ENCODE measurements at regions not wholly inside any gene's neighbourhood (a gene's known extent, or its start where the extent isn't known, plus 50 kb on each side); places are given as distances from the start of the nearest gene placed in this dataset.
"Not testable (repeated sequence)": the region's sequence is repeated elsewhere in the genome, so short reads cannot be mapped to it uniquely, and the experiment has no call there.

DNA sequence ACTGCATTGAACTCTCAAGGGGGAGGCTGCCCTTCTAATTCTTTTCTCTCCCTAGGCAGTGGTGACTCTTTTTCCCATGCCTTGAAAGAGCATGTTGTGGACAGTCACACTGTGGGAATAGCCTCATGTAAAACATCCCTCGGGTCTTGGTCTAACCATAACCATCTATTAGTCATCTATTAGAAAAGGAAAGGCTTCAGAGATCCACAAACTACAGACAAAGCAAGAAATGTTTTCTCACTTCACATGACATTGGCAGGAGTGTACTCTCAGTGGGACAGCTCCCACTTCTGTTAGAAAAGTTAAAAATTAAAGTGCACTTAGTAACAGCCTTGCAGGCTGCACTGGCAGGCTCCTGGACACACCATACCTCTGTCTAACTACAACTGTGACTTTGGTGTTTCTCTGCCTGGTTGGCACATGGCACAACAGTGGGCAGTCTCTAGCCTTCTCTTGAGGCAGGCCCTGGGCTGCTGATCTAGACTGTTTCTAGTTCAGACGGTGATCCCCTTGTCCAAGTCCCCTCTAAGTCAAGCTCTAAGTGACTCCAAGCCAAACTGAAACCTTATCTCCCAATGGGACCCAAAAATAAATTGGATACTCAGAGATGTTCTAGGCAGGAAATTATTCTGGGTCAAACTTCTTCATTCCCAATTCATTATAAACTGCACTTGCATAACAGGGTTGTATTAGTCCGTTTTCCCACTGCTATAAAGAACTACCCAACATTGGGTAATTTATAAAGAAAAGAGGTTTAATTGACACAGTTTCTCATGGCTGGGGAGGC lies 57.9 kb upstream of the ITGB1 start:
- DNase-seq = no peak
- no peak overlapping the region for H3K27ac Mint-ChIP-seq
- H3K9me3 Mint-ChIP-seq = no peaks in the 10 kb centered on the region
- H3K36me3 Mint-ChIP-seq = no peaks in the 10 kb centered on the region
- no peak overlapping the region for H3K4me3 Mint-ChIP-seq
- H3K27me3 Mint-ChIP-seq (ENCODE audit: low read depth in 3 of 3) = peaks cover 0 to 2% (median 0%) of the 10 kb centered on the region in 3 donors
- H3K4me1 Mint-ChIP-seq = peaks cover 9 to 21% of the 10 kb centered on the region in 2 donors

DNA sequence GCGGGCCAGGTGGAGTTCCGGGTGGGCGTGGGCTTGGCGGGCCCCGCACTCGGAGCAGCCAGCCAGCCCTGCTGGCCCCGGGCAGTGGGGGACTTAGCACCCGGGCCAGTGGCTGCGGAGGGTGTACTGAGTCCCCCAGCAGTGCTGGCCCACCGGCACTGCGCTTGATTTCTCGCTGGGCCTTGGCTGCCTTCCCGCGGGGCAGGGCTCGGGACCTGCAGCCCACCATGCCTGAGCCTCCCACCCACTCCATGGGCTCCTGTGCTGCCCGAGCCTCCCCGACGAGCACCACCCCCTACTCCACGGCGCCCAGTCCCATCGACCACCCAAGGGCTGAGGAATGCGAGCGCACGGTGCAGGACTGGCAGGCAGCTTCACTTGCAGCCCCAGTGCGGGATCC lies 55.3 kb upstream of the ITGB1 start:
- not testable (repeated sequence) for H3K27ac Mint-ChIP-seq; H3K27me3 Mint-ChIP-seq (ENCODE audit: low read depth in 3 of 3); DNase-seq; H3K4me3 Mint-ChIP-seq; H3K36me3 Mint-ChIP-seq; H3K9me3 Mint-ChIP-seq
- H3K4me1 Mint-ChIP-seq = peaks cover 34 to 46% of the 10 kb centered on the region in 2 donors

DNA sequence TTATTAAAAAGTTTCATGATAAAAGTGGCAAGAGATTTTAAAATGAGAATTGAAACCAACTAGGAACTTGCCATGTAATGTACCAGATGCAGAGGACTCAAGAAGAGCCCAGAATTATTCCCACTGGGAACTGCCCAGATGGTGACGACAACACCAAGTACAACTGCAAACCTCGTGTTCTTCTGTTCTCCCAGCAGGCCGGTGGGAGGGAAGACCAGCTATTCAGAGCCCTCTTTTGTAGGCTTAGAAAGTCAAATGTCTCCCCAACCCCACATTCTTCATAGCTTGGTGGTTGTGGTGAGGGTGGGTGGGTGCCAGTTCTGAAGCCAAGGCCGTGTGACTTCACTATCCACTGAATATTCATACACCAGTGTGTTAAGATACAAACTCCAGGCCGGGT lies 54.3 kb upstream of the ITGB1 start:
- Mint-ChIP-seq H3K4me1 (peaks cover 34 to 44% of the 10 kb centered on the region in 2 donors), H3K27ac (peak overlapping the region in 4 of 6 donors; percentile 8 to 84 (median 41)), H3K36me3 (no peaks in the 10 kb centered on the region), H3K27me3 (ENCODE audit: low read depth in 3 of 3) (peaks cover 3 to 8% (median 5%) of the 10 kb centered on the region in 3 donors), H3K4me3 (no peak overlapping the region), H3K9me3 (no peaks in the 10 kb centered on the region)
- no peak for DNase-seq

DNA sequence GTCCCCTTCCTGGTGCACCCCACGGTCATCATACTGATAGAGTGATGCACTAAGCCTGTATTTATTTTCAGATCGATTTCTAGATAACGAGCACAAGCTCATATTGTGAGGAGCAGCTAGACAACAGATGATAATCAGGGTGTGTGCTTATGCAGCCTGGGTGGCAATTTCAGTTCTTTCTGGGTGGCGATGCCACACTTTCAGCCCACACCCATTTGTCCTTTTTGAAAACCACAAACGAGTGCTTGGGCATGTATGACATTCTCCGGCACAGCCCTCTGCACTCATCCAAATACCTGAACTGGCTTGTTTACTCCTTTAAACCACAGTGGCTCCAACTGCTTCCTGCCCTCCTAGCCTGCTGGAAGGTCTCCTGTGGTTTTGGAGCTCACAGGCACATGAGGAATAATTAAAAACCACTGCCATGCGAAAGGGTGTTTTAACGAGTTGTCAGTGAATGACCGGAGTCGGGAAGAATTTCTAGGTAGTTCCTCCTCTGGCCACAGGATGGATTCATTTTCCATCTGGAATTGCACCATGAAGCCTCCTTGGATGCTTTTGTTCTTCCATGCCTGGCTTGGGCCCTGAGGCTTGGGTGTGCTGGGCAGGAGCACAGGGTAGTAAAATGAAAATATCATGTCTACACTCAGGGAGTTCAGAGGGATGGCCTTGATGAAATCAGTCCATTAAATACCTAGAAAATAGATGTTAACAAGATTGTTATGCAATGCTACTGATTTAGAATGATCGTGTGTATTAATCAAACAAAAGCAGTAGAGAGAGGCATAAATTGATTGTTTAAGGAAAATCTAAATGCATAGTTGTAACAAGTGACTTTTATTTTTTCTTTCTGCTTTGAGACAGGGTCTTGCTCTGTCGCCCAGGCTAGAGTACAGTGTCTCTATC lies 52.4 kb upstream of the ITGB1 start:
- Mint-ChIP-seq H3K4me1 (peaks cover 42 to 55% of the 10 kb centered on the region in 2 donors), H3K9me3 (no peaks in the 10 kb centered on the region), H3K27me3 (ENCODE audit: low read depth in 3 of 3) (peaks cover 3 to 8% (median 5%) of the 10 kb centered on the region in 3 donors), H3K27ac (peak overlapping the region; percentile 73 to 96 (median 88)), H3K4me3 (peak overlapping the region; percentile 74 to 91 (median 76)), H3K36me3 (no peaks in the 10 kb centered on the region)
- DNase-seq = peak; percentile 31 to 57 (median 37)

DNA sequence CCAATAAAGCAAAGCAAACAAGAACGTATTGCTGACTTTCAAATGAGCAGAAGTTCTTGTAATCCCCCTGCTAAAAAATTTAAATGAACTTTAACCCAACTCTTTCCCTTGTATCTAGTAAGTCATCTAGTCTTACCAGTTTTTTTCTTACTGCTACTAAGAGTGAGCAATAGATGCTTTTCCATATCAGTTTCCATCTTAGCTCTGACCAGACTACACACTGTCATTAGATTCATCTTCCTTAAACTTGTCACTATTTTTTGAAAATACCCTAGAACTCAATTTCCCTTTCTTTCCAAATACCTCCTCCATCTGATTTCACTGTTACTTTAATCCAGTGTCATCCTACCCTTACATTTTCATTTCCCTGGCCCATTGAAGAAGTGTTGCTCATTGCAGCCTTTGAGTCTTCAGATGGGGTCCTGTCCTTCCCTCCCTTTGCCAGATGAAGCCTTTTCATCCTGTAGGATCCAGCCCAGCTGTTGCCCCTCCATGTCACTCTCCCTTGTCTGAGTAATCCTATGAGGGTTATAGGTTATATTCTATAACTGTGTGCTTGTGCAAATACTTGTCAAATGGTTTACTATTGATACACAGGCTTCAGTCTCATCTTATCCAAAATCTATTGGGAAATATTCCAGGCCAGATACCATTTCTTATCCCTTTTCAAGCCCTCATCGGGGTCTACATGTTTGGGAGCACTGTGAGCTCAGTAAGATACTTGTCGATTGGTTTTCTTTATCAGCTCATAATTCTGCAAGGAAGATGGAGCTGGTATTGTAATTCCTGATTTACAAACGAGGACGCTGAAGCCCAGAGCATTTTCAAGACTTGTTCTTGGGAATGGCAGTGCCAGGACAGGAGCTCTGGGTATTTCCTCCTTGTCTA lies 51.5 kb upstream of the ITGB1 start:
- Mint-ChIP-seq H3K4me1 (peaks cover 47 to 60% of the 10 kb centered on the region in 2 donors), H3K4me3 (peak overlapping the region; percentile 74 to 91 (median 76)), H3K27me3 (ENCODE audit: low read depth in 3 of 3) (peaks cover 3 to 8% (median 5%) of the 10 kb centered on the region in 3 donors), H3K9me3 (no peaks in the 10 kb centered on the region), H3K27ac (peak overlapping the region; percentile 73 to 96 (median 88)), H3K36me3 (no peaks in the 10 kb centered on the region)
- DNase-seq = no peak

DNA sequence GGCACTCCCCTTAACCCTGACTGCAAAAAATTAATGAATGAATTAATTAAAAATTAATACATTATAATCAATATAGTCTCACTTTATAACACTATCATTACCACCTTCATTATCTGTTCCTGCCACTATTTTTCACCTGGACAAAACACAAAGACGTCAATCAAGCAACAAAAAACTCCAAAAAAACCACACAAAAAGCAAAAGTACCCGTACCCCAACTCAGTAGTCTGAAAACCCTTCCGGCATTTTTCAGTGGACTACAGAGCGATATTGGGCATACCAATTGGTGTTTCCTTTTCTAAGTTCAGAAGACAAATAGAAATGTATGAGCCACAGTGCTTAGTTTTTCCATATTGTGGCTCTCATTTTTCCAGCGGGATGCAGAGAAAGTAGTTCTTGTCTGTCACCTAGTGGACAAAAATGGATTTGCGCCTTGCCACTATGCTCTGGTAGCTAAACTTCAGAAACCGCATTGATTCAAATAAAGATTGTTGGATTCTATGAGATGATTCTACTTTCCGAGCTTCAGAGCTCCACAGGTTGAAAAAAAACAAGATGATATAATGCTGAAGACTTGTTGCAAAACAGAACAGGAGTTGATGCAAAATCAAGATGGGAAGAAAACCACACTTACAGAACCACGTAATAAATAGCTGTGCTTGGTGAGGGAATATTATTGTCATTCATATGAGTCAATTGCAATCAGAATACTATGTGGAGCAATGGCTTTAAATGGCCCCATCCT lies 50.6 kb upstream of the ITGB1 start:
- H3K9me3 Mint-ChIP-seq = no peaks in the 10 kb centered on the region
- peak overlapping the region; percentile 72 to 91 (median 77) for H3K4me3 Mint-ChIP-seq
- peak; percentile 53 to 66 (median 63) for DNase-seq
- H3K27ac Mint-ChIP-seq = peak overlapping the region; percentile 66 to 80 (median 74)
- peaks cover 3 to 8% (median 5%) of the 10 kb centered on the region in 3 donors for H3K27me3 Mint-ChIP-seq (ENCODE audit: low read depth in 3 of 3)
- H3K4me1 Mint-ChIP-seq = peaks cover 47 to 60% of the 10 kb centered on the region in 2 donors
- no peaks in the 10 kb centered on the region for H3K36me3 Mint-ChIP-seq

DNA sequence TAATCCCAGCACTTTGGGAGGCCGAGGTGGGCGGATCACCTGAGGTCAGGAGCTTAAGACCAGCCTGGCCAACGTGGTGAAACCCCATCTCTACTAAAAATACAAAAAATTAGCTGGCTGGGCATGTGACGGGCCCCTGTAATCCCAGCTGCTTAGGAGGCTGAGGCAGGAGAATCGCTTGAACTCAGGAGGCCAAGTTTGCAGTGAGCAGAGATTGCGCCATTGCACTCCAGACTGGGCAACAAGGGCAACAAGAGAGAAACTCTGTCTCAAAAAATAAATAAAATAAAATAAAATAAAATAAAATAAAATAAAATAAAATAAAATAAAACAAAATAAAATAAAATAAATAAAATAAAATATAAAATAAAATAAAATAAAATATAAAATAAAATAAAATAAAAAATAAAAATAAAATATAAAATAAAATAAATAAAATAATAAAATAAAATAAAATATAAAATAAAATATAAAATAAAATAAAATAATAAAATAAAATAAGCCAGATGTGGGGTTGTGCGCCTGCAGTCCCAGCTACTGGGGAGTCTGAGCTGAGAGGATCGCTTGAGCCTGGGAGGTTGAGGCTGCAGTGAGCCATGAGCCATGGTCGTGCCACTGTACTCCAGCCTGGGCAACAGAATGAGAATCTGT lies 49.8 kb upstream of the ITGB1 start:
- Mint-ChIP-seq H3K4me1 (peaks cover 47 to 60% of the 10 kb centered on the region in 2 donors), H3K4me3 (peak overlapping the region in 2 of 5 donors; percentile 54 to 83)
- H3K36me3 Mint-ChIP-seq; DNase-seq; H3K27ac Mint-ChIP-seq; H3K27me3 Mint-ChIP-seq (ENCODE audit: low read depth in 3 of 3); H3K9me3 Mint-ChIP-seq: not testable (repeated sequence)
